B cell (primary cell): ENCODE measurements at regions not wholly inside any gene's neighbourhood (a gene's known extent, or its start where the extent isn't known, plus 50 kb on each side); places are given as distances from the start of the nearest gene placed in this dataset.

Source experiments
- CTCF ChIP-seq: fragments of 200-600 bp; IDR thresholded peaks from one replicate; pipeline ENCODE4 v1.8.0; 2022; ENCODE audit warnings: antibody characterized with exemption, mild to moderate bottlenecking
- EZH2 ChIP-seq: IDR thresholded peaks from 2 replicates; pipeline ENCODE4 v1.6.1; 2012; ENCODE audit warnings: borderline replicate concordance, low read depth, mild to moderate bottlenecking, moderate library complexity, low read length; ENCODE audit not compliant: insufficient read depth, poor library complexity, severe bottlenecking

DNA sequence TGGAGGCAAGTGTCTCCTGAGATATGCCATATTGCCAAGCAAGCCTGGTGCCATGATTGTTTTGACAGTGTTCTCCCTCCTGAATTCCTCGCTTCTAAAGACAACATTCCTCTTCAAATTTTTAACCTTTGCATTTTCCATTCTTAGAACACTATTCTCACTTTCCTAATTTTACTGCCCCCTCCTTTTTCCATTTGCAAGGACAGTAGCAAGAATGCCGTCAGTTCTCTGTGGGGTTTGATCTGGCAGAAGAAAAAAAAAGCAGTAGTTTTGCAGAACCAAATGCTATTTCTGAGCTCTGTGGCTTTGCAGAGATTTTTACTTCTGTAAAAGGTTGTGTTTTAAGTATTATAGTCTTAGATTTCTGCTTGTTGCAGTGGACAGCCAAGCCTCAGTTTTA, 295.2 kb downstream of the NUAK1 start:
- no peak for TF ChIP-seq CTCF
- TF ChIP-seq EZH2, result no peak
